H1 (cell line): ENCODE measurements at regions not wholly inside any gene's neighbourhood (a gene's known extent, or its start where the extent isn't known, plus 50 kb on each side); places are given as distances from the start of the nearest gene placed in this dataset.

ENCODE experiments used
- CTCF ChIA-PET: fragments of 300-600 bp; sonication (Branson Sonifier 250); formaldehyde crosslinking; loops from one replicate; lab custom pipeline; 2021; ENCODE audit not compliant: partially characterized antibody; lab: Charles Lee
- POLR2A ChIA-PET: fragments of 300-600 bp; sonication (Branson Sonifier 250); formaldehyde crosslinking; loops from one replicate; lab custom pipeline; 2021; ENCODE audit warnings: inconsistent platforms; ENCODE audit not compliant: partially characterized antibody; lab: Charles Lee
- DNase-seq, 2 experiments: peaks; one replicate each; pipeline versions ENCODE4 v3.0.0 to v3.0.0-alpha.2; 2010 to 2022; ENCODE audit warnings: low spot score in 2 of 2, low read depth in 1 of 2, mixed read lengths in 1 of 2
- FAIRE-seq: peaks from 2 replicates; lab custom pipeline; 2011; peaks lifted over from hg19 to GRCh38; lab: Jason Lieb, UNC
- H2AFZ ChIP-seq: 2 replicates; pipeline ENCODE4 v1.8.1; 2012; ENCODE audit warnings: low read length, inconsistent platforms
- H2AK5ac ChIP-seq: 2 replicates; pipeline ENCODE4 v1.6.1; 2013; ENCODE audit warnings: low read depth, low read length
- H2BK120ac ChIP-seq: replicated peaks from 2 replicates; pipeline ENCODE3; 2013; ENCODE audit warnings: low read depth, low read length, inconsistent platforms
- H2BK12ac ChIP-seq: 2 replicates; pipeline ENCODE4 v1.6.1; 2013; ENCODE audit warnings: low read depth, low read length
- H2BK15ac ChIP-seq: 2 replicates; pipeline ENCODE4 v1.6.1; 2013; ENCODE audit warnings: low read length
- H2BK20ac ChIP-seq: 2 replicates; pipeline ENCODE4 v1.6.1; 2013; ENCODE audit warnings: low read length
- H2BK5ac ChIP-seq: 2 replicates; pipeline ENCODE4 v1.6.1; 2013; ENCODE audit warnings: low read depth, low read length
- H3K14ac ChIP-seq: 2 replicates; pipeline ENCODE4 v1.6.1; 2013; ENCODE audit warnings: inconsistent platforms; ENCODE audit not compliant: insufficient read length
- H3K18ac ChIP-seq: 2 replicates; pipeline ENCODE4 v1.6.1; 2013; ENCODE audit warnings: low read length; ENCODE audit errors: extremely low read depth
- H3K23ac ChIP-seq: 2 replicates; pipeline ENCODE4 v1.6.1; 2013; ENCODE audit warnings: inconsistent platforms; ENCODE audit not compliant: insufficient read length
- H3K23me2 ChIP-seq: 2 replicates; pipeline ENCODE4 v1.6.1; 2013; ENCODE audit warnings: low read depth, low read length
- H3K27ac ChIP-seq: 2 replicates; pipeline ENCODE4 v1.6.1; 2011; ENCODE audit warnings: low read depth, low read length, inconsistent platforms
- H3K27me3 ChIP-seq, 4 experiments: replicated peaks in 1 of 4; 1 replicate in 1 of 4; 2 replicates in 3 of 4; pipeline versions ENCODE4 v1.6.1 to v1.8.1; 2011 to 2013; ENCODE audit warnings: low read length in 3 of 4, mild to moderate bottlenecking in 3 of 4, inconsistent platforms in 2 of 4, mixed read lengths in 2 of 4, moderate library complexity in 1 of 4; ENCODE audit not compliant: control insufficient read depth in 3 of 4, insufficient read depth in 3 of 4; ENCODE audit errors: extremely low read depth in 1 of 4
- H3K36me3 ChIP-seq, 4 experiments: 2 replicates each; pipeline versions ENCODE4 v1.6.1 to v1.8.1; 2011 to 2013; ENCODE audit warnings: mild to moderate bottlenecking in 4 of 4, low read length in 3 of 4, moderate library complexity in 2 of 4, control low read depth in 1 of 4, inconsistent platforms in 1 of 4; ENCODE audit not compliant: insufficient read depth in 4 of 4, control insufficient read depth in 2 of 4
- H3K4ac ChIP-seq: replicated peaks from 2 replicates; pipeline ENCODE3; 2013; ENCODE audit warnings: low read length, low read depth, mixed read lengths, inconsistent platforms; ENCODE audit not compliant: insufficient read length
- H3K4me1 ChIP-seq, 4 experiments: replicated peaks in 1 of 4; 1 replicate in 1 of 4; 2 replicates in 3 of 4; pipeline versions ENCODE4 v1.6.1 to v1.8.1; 2011 to 2013; ENCODE audit warnings: low read length in 3 of 4, inconsistent platforms in 2 of 4, mixed read lengths in 1 of 4; ENCODE audit not compliant: insufficient read depth in 4 of 4, control insufficient read depth in 3 of 4
- H3K4me2 ChIP-seq, 2 experiments: 2 replicates each; pipeline versions ENCODE4 v1.6.1 to v1.8.1; 2011 to 2013; ENCODE audit warnings: low read depth in 2 of 2, low read length in 2 of 2, control low read depth in 1 of 2, inconsistent platforms in 1 of 2, mild to moderate bottlenecking in 1 of 2; ENCODE audit not compliant: insufficient read depth in 1 of 2
- H3K4me3 ChIP-seq, 4 experiments: fragments of 200-600, 300-600 bp in 1 of 4; sonication (generic), shearing (Covaris generic), sonication (Bioruptor Twin) in 1 of 4; 2 replicates each; pipeline versions ENCODE4 v1.5.1 to v1.8.1; 2011 to 2016; ENCODE audit warnings: low read length in 4 of 4, low read depth in 3 of 4, control low read depth in 2 of 4, inconsistent platforms in 2 of 4, mild to moderate bottlenecking in 2 of 4, mixed read lengths in 1 of 4, moderate library complexity in 1 of 4; ENCODE audit not compliant: insufficient read depth in 2 of 4; ENCODE audit errors: extremely low read depth in 1 of 4
- H3K56ac ChIP-seq: replicated peaks from 2 replicates; pipeline ENCODE3; 2013; ENCODE audit warnings: low read depth, mild to moderate bottlenecking, mixed read lengths, low read length, inconsistent platforms; ENCODE audit not compliant: insufficient read length
- H3K79me1 ChIP-seq: 2 replicates; pipeline ENCODE4 v1.6.1; 2013; ENCODE audit warnings: low read depth, low read length, control low read depth
- H3K79me2 ChIP-seq, 2 experiments: 2 replicates each; pipeline versions ENCODE4 v1.6.1 to v1.8.1; 2012 to 2013; ENCODE audit warnings: low read length in 2 of 2, mild to moderate bottlenecking in 2 of 2, inconsistent platforms in 1 of 2; ENCODE audit not compliant: insufficient read depth in 2 of 2, control insufficient read depth in 1 of 2
- H3K9ac ChIP-seq, 4 experiments: replicated peaks in 1 of 4; 1 replicate in 1 of 4; 2 replicates in 3 of 4; pipeline versions ENCODE4 v1.6.1 to v1.8.1; 2011 to 2013; ENCODE audit warnings: low read depth in 3 of 4, low read length in 3 of 4, control low read depth in 2 of 4, mild to moderate bottlenecking in 2 of 4, moderate library complexity in 2 of 4, inconsistent platforms in 1 of 4; ENCODE audit errors: extremely low read depth in 1 of 4
- H3K9me3 ChIP-seq, 2 experiments: 2 replicates each; pipeline versions ENCODE4 v1.6.1 to v1.8.1; 2012 to 2013; ENCODE audit warnings: mild to moderate bottlenecking in 2 of 2, moderate library complexity in 2 of 2, control low read depth in 1 of 2, inconsistent platforms in 1 of 2, low read depth in 1 of 2, low read length in 1 of 2, mixed read lengths in 1 of 2; ENCODE audit not compliant: insufficient read depth in 2 of 2
- H4K20me1 ChIP-seq, 2 experiments: replicated peaks in 1 of 2; 2 replicates each; pipeline versions ENCODE3 to v1.8.1; 2011 to 2013; ENCODE audit warnings: inconsistent platforms in 2 of 2, low read length in 2 of 2, mild to moderate bottlenecking in 1 of 2; ENCODE audit not compliant: insufficient read depth in 2 of 2, control insufficient read depth in 1 of 2
- H4K5ac ChIP-seq: 2 replicates; pipeline ENCODE4 v1.6.1; 2013; ENCODE audit warnings: low read length, low read depth, mixed read lengths, inconsistent platforms; ENCODE audit not compliant: insufficient read length
- H4K8ac ChIP-seq: 2 replicates; pipeline ENCODE4 v1.8.0; 2013; ENCODE audit warnings: mild to moderate bottlenecking, moderate library complexity, low read length, inconsistent platforms; ENCODE audit not compliant: insufficient read depth; ENCODE audit errors: extremely low read depth
- H4K91ac ChIP-seq: replicated peaks from 2 replicates; pipeline ENCODE3; 2013; ENCODE audit warnings: low read length, mixed read lengths, inconsistent platforms; ENCODE audit not compliant: insufficient read length
- BACH1 ChIP-seq: IDR thresholded peaks from 2 replicates; pipeline ENCODE4 v1.6.1; 2012; ENCODE audit warnings: low read length, improper control_type of control experiment
- BRCA1 ChIP-seq: IDR thresholded peaks from 2 replicates; pipeline ENCODE4 v1.6.1; 2012; ENCODE audit warnings: low read depth, low read length, improper control_type of control experiment
- FOSL1 ChIP-seq: IDR thresholded peaks from 2 replicates; pipeline ENCODE4 v1.6.1; 2011; ENCODE audit warnings: mild to moderate bottlenecking, low read depth, low read length, moderate library complexity; ENCODE audit not compliant: insufficient read depth
- NANOG ChIP-seq: IDR thresholded peaks from 2 replicates; pipeline ENCODE4 v1.6.1; 2011; ENCODE audit warnings: low read length, low read depth, mild to moderate bottlenecking, inconsistent platforms; ENCODE audit not compliant: insufficient read depth, poor library complexity, severe bottlenecking
- PHF8 ChIP-seq: fragments of 200-600 bp; sonication (generic); conservative IDR thresholded peaks from 2 replicates; pipeline ENCODE4 v1.7.1; 2012; ENCODE audit warnings: low read depth, mild to moderate bottlenecking, inconsistent platforms, low read length, moderate library complexity
- POLR2AphosphoS5 ChIP-seq: IDR thresholded peaks from 2 replicates; pipeline ENCODE4 v1.6.1; 2011; ENCODE audit warnings: low read depth, low read length
- POU5F1 ChIP-seq: IDR thresholded peaks from 2 replicates; pipeline ENCODE4 v1.6.1; 2011; ENCODE audit warnings: low read depth, mild to moderate bottlenecking, low read length, moderate library complexity
- RAD21 ChIP-seq, 2 experiments: IDR thresholded peaks in 1 of 2; conservative IDR thresholded peaks in 1 of 2; 2 replicates each; pipeline ENCODE4 v1.6.1; 2011; ENCODE audit warnings: low read depth in 2 of 2, low read length in 2 of 2, improper control_type of control experiment in 1 of 2, inconsistent platforms in 1 of 2, mild to moderate bottlenecking in 1 of 2, moderate library complexity in 1 of 2
- WGBS, 2 experiments: shearing (Covaris generic) in 1 of 2; methylation state at CpG; one replicate each; pipeline versions ENCODE4 v1.1.6 to v1.1.7; 2013 to 2015; ENCODE audit warnings: low lambda C conversion rate in 2 of 2, mixed read lengths in 2 of 2, inconsistent platforms in 1 of 2, low coverage in 1 of 2, missing lambda C conversion rate in 1 of 2; ENCODE audit not compliant: insufficient replicate concordance in 2 of 2, insufficient coverage in 1 of 2, insufficient read length in 1 of 2; ENCODE audit errors: extremely low coverage in 1 of 2, missing lambda C conversion rate in 1 of 2; 5-methylcytosine and 5-hydroxymethylcytosine counted together

- Histone ChIP-seq H3K14ac (no peak overlapping the region), H3K18ac (no peak overlapping the region), H3K4me1 (peaks cover 0 to 6% (median 5%) of the 10 kb centered on the region in 4 experiments; a peak in 5 of 7 replicates), H2BK12ac (no peak overlapping the region; the same call in 1 of the 2 replicates), H3K4me2 (no peak overlapping the region), H2BK20ac (0 out of 2 replicates have a peak overlapping the region, but pooled peaks have one; percentile 21), H3K23me2 (no peaks in the 10 kb centered on the region), H4K91ac (peak overlapping the region; percentile 57), H2BK120ac (no peak overlapping the region), H3K56ac (no peak overlapping the region), H3K27me3 (no peaks in the 10 kb centered on the region; a peak in 1 of 7 replicates), H3K9me3 (no peaks in the 10 kb centered on the region), H3K4me3 (no peak overlapping the region), H3K9ac (no peak overlapping the region), H3K4ac (no peak overlapping the region), H2BK15ac (0 out of 2 replicates have a peak overlapping the region, but pooled peaks have one; percentile 9), H4K5ac (no peak overlapping the region), H3K23ac (no peak overlapping the region), H2AK5ac (no peak overlapping the region), H4K8ac (no peak overlapping the region), H2AFZ (no peak overlapping the region), H3K36me3 (no peaks in the 10 kb centered on the region), H4K20me1 (no peaks in the 10 kb centered on the region), H3K27ac (no peak overlapping the region), H2BK5ac (no peak overlapping the region), H3K79me2 (no peaks in the 10 kb centered on the region), H3K79me1 (no peaks in the 10 kb centered on the region)
- DNase-seq (no peak), FAIRE-seq (no peak)
- WGBS, 2 experiments: 89% methylated on average over 11 of the region's 12 CpGs; no CpG with 5 or more reads in 1 of the 2 experiments
- ChIA-PET POLR2A (interaction anchor here (0.7 to 1.3 kb wide), 2 partner anchors 79 to 103 kb away, joined by 3 read pairs; no protein-coding TSS in a partner anchor), CTCF (interaction anchor here (0.7 to 2.1 kb wide), 4 partner anchors 10 to 240 kb away, joined by 3 to 5 read pairs (median 4); no protein-coding TSS in a partner anchor)
- no peak for TF ChIP-seq NANOG
- no peak for TF ChIP-seq POLR2AphosphoS5
- TF ChIP-seq BACH1: no peak
- no peak for TF ChIP-seq POU5F1
- no peak for TF ChIP-seq FOSL1
- no peak for TF ChIP-seq BRCA1
- no peak for TF ChIP-seq RAD21 (IDR thresholded peaks at IDR 0.05 in 1 of 2, conservative IDR thresholded peaks at IDR 0.05 in 1 of 2; ENCODE audit: low read depth in 2 of 2, low read length in 2 of 2)
- TF ChIP-seq PHF8: no peak
Measured at GRCh38 chr1:228989992-228990827, 254.9 kb downstream of the RHOU start.
